Neural progenitor cell (in vitro differentiated cells): ENCODE measurements at regions not wholly inside any gene's neighbourhood (a gene's known extent, or its start where the extent isn't known, plus 50 kb on each side); places are given as distances from the start of the nearest gene placed in this dataset.

ENCODE experiments used
- CTCF ChIP-seq: fragments of 200-600 bp; sonication (generic); IDR thresholded peaks from 2 replicates; pipeline ENCODE4 v1.5.1; 2017; ENCODE audit warnings: antibody characterized with exemption, mild to moderate bottlenecking
- EZH2 ChIP-seq: fragments of 200-600 bp; sonication (generic); IDR thresholded peaks from 2 replicates; pipeline ENCODE4 v1.6.1; 2017; ENCODE audit warnings: antibody characterized with exemption, mild to moderate bottlenecking, moderate library complexity
- EZH2phosphoT487 ChIP-seq: fragments of 200-600 bp; sonication (generic); IDR thresholded peaks from 2 replicates; pipeline ENCODE4 v1.6.1; 2017; ENCODE audit warnings: antibody characterized with exemption

GRCh38 chr14:95442016-95442632, 74.3 kb downstream of the SYNE3 start:
- TF ChIP-seq CTCF (no peak), EZH2 (no peak), EZH2phosphoT487 (no peak)
